Right lobe of liver (tissue), 6 donors: ENCODE measurements at regions not wholly inside any gene's neighbourhood (a gene's known extent, or its start where the extent isn't known, plus 50 kb on each side); places are given as distances from the start of the nearest gene placed in this dataset.

Source experiments
- ATAC-seq, 4 donors: fragments of 200-7000 bp; cut with Tn5 transposase; one replicate each; pipeline ENCODE4 v1.9.1; 2020; ENCODE audit warnings: mild to moderate bottlenecking in 4 of 4, moderate library complexity in 4 of 4
- DNase-seq, 3 donors: peaks; one replicate each; pipeline ENCODE4 v3.0.0-alpha.2; 2020
- H3K27ac ChIP-seq, 3 donors: fragments of 200-600 bp; one replicate each; pipeline ENCODE4 v1.8.0; 2022
- H3K27me3 ChIP-seq, 2 donors: fragments of 200-600 bp; one replicate each; pipeline ENCODE4 v1.8.0; 2022
- H3K36me3 ChIP-seq, 4 donors: fragments of 200-600 bp; sonication (generic) in 1 of 4; one replicate each; pipeline versions ENCODE4 v1.5.1 to v1.8.0; 2017 to 2022; ENCODE audit warnings: control low read depth in 1 of 4
- H3K4me1 ChIP-seq, 4 donors: fragments of 200-600 bp; sonication (generic) in 1 of 4; one replicate each; pipeline versions ENCODE4 v1.5.1 to v1.8.0; 2017 to 2022; ENCODE audit warnings: control low read depth in 1 of 4
- H3K4me3 ChIP-seq, 3 donors: fragments of 200-600 bp; one replicate each; pipeline ENCODE4 v1.8.0; 2022
- H3K9me3 ChIP-seq, 4 donors: fragments of 200-600 bp; sonication (generic) in 1 of 4; one replicate each; pipeline versions ENCODE4 v1.5.1 to v1.8.0; 2017 to 2022; ENCODE audit warnings: control low read depth in 1 of 4
- POLR2A ChIP-seq: fragments of 450-650 bp; IDR thresholded peaks from one replicate; pipeline ENCODE4 v1.6.1; 2017; ENCODE audit warnings: antibody characterized with exemption, mild to moderate bottlenecking
- WGBS: methylation state at CpG from one replicate; pipeline ENCODE4 v1.1.6; 2018; ENCODE audit warnings: low coverage, low lambda C conversion rate; ENCODE audit not compliant: insufficient coverage; ENCODE audit errors: missing lambda C conversion rate; 5-methylcytosine and 5-hydroxymethylcytosine counted together
- intact Hi-C, 2 donors: fragments of 100-400 bp; cut with DNase I; formaldehyde crosslinking; loops; one replicate each; pipeline versions ENCODE4 v1.11.2 to v1.14.1; 2022
- TF ChIP-seq, protein P1 (sequence below), 4 donors: fragments of 200-600 bp in 3 of 4; fragments of 450-650 bp in 1 of 4; IDR thresholded peaks; one replicate each; pipeline versions ENCODE4 v1.5.1 to v1.8.0; 2016 to 2022; ENCODE audit warnings: antibody characterized with exemption in 4 of 4, mild to moderate bottlenecking in 2 of 4
- donor health status: DM: no; HTN: yes; CAD: no.
- donor health status: DM: no; HTN: no; CAD: no.
- donor health status: DM: no; HTN: no; CAD: no.
- donor health status: DM: no; HTN: yes; CAD: no.
- donor health status: DM: no; HTN: yes; CAD: no.

DNA sequence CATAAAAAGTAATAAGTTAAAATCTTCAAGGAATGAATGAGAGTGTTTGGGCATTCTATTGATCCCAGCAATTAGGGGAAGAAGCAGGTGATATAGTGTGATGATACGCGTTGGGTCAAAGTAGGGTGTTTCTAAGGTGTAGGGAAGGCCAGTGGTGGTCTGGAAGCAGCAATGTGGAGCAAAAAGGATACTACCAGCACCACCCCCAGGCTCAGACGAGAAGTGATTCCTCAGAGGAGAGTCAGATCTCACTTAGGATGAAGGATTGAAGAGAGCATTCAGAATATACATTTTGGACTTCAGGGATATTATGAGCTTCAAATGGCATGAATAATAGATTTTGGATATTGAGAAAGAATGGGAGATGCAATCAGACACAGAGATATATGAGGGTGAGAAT is 497.6 kb downstream of the RMST start:
- DNase-seq: no peak
- WGBS: 68% methylated on average over 3 of the region's 3 CpGs
- Histone ChIP-seq H3K4me3 (no peak overlapping the region), H3K27ac (no peak overlapping the region), H3K27me3 (no peaks in the 10 kb centered on the region), H3K9me3 (no peaks in the 10 kb centered on the region), H3K36me3 (no peaks in the 10 kb centered on the region), H3K4me1 (no peaks in the 10 kb centered on the region)
- intact Hi-C loops: no loop called here
- TF ChIP-seq POLR2A: no peak
- TF ChIP-seq, protein P1, sequence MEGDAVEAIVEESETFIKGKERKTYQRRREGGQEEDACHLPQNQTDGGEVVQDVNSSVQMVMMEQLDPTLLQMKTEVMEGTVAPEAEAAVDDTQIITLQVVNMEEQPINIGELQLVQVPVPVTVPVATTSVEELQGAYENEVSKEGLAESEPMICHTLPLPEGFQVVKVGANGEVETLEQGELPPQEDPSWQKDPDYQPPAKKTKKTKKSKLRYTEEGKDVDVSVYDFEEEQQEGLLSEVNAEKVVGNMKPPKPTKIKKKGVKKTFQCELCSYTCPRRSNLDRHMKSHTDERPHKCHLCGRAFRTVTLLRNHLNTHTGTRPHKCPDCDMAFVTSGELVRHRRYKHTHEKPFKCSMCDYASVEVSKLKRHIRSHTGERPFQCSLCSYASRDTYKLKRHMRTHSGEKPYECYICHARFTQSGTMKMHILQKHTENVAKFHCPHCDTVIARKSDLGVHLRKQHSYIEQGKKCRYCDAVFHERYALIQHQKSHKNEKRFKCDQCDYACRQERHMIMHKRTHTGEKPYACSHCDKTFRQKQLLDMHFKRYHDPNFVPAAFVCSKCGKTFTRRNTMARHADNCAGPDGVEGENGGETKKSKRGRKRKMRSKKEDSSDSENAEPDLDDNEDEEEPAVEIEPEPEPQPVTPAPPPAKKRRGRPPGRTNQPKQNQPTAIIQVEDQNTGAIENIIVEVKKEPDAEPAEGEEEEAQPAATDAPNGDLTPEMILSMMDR (IDR thresholded peaks at IDR 0.05): no peak
- ATAC-seq: no peak

DNA sequence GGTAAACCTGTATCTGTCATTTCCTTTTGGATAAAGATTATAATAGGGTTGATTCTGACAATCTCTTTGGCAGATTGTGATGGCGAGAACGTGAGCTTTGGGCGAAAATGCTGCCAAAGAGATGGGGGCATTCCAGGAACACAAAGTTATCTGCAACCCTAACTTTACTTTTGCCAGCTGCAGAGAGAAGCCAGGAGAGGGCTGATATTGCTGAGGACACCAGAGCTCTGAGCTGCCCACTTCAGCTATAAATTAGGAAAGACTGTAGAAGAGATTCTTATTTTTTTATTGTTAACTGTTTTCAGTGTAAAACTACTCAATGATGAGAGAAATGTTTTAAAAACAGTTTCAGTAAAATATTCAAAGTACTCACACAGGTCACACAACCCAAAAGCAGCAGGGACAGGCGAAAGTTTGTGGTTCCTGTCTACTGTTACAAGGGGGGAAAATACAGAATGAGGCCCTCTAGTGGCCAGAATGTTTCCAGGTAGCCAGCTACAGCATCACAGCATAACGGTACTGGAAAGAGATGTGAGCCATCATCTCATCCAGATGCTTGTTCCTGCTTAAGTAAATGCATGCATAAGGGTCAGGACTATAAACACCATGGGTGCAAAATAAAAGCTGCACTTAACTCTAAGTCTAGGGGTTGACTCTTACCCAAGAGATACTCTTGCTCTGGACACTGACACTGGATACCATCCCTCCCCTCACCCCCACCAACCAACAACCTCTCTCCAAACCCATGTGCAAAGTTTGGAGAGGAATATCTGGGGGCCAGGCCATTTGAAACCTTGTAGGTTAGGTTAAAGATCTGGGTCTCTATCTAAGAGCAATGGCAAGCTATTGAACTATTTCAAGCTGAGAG is 498.4 kb downstream of the RMST start:
- Histone ChIP-seq H3K4me1 (no peaks in the 10 kb centered on the region), H3K36me3 (no peaks in the 10 kb centered on the region), H3K27ac (no peak overlapping the region), H3K9me3 (no peaks in the 10 kb centered on the region), H3K4me3 (no peak overlapping the region), H3K27me3 (no peaks in the 10 kb centered on the region)
- intact Hi-C loops: no loop called here
- WGBS: 29% methylated on average over 3 of the region's 5 CpGs
- ATAC-seq (peak; percentile 75 to 82 (median 75)), DNase-seq (no peak)
- TF ChIP-seq POLR2A: no peak
- TF ChIP-seq, protein P1 (IDR thresholded peaks at IDR 0.05): peak; percentile 57 to 73 (median 64)

DNA sequence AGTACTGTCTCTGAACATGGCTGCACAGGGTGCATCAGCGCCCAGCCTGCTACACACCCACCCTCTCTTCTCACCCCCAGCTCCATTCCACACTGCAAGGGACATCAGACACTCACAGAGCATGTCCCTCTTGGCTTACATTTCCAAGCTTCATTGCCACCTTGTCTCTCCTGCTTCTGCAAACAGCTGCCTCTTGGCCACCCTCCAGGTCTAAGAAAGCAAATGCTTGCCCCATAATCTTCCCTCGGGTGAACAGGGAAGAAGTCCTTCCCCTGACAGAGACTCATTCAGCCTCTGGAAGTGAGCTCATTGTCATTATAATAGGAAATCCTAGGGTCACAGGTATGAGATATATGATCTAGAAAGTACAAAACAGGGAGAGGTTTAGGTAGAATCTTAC is 505.2 kb downstream of the RMST start:
- intact Hi-C loops: no loop called here
- Histone ChIP-seq H3K4me1 (no peaks in the 10 kb centered on the region), H3K36me3 (no peaks in the 10 kb centered on the region), H3K4me3 (no peak overlapping the region), H3K27me3 (no peaks in the 10 kb centered on the region), H3K27ac (no peak overlapping the region), H3K9me3 (no peaks in the 10 kb centered on the region)
- ATAC-seq (no peak), DNase-seq (no peak)
- TF ChIP-seq, protein P1 (IDR thresholded peaks at IDR 0.05): no peak
- 24% methylated on average over 2 of the region's 2 CpGs for WGBS

DNA sequence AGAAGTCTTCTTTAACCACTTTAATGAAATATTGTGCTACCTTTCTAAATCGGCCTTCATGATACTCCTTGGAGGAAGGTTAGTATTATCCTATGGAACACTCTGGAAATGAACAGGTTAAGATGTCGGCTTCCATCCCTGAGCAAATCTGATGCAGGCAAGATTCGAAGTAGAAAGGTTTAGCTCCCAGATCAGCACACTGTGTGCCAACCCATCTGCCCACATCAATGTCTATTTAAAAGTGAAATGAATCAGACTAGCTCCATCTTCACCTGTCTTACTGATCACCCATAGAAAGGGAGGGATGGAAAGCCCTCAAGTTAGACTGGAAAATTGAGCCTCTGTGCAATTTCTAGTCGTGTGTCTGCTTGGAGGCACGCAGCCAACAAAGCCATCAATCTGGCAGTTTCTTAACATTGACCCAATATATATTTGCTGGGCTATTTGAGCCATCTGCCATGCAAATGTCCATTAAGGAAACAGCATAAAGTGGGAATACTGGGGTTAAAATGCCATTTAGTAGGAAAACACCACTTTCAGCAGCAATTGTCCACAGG is 506.1 kb downstream of the RMST start:
- H3K27ac ChIP-seq: no peak overlapping the region
- H3K4me3 ChIP-seq: no peak overlapping the region
- no peaks in the 10 kb centered on the region for H3K36me3 ChIP-seq
- TF ChIP-seq, protein P1 (IDR thresholded peaks at IDR 0.05): no peak
- no peak for TF ChIP-seq POLR2A
- intact Hi-C loops: no loop called here
- H3K27me3 ChIP-seq: no peaks in the 10 kb centered on the region
- ATAC-seq (no peak), DNase-seq (no peak)
- 60% methylated on average over 5 of the region's 5 CpGs for WGBS
- no peaks in the 10 kb centered on the region for H3K4me1 ChIP-seq
- no peaks in the 10 kb centered on the region for H3K9me3 ChIP-seq
